ENCODE measurements at regions not wholly inside any gene's neighbourhood (a gene's known extent, or its start where the extent isn't known, plus 50 kb on each side); places are given as distances from the start of the nearest gene placed in this dataset.

DNA sequence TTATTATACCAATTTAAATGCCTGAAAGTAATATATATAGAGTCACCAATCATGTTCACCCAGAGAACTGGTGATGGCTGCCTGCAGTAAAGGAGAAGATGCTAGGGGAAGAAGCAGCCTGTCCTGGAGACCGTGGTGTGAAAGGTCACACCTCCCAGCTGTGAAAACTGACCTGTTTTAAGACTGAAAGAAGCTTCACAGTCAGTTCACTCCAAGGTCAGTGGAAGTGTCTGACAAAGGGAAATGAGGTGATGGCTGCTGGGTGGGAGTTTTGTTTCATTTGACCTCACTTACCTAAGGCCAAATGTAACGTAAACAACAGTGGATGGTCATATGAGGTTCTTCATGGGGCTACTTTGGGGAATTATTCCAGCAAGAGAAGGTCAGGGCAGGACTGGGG, 352.1 kb upstream of the GATB start:
- no peaks in the 10 kb centered on the region for H3K36me3 ChIP-seq (replicated peaks; ENCODE audit: insufficient read depth, low read length)
- H3K9me2 ChIP-seq (replicated peaks; ENCODE audit: insufficient read depth, low read length): no peaks in the 10 kb centered on the region
- no peak overlapping the region for H3K9ac ChIP-seq (ENCODE audit: low read length)
- H3K4me2 ChIP-seq (ENCODE audit: low read depth, low read length): no peak overlapping the region
- H3K79me2 ChIP-seq (ENCODE audit: low read length): no peaks in the 10 kb centered on the region
- peak; percentile 12 for DNase-seq
- TF ChIP-seq EZH2phosphoT487 (IDR thresholded peaks at IDR 0.05; ENCODE audit: low read length): no peak
- TF ChIP-seq EZH2 (optimal IDR thresholded peaks at IDR 0.05; ENCODE audit: low read depth, low read length): no peak
- TF ChIP-seq, protein P1, sequence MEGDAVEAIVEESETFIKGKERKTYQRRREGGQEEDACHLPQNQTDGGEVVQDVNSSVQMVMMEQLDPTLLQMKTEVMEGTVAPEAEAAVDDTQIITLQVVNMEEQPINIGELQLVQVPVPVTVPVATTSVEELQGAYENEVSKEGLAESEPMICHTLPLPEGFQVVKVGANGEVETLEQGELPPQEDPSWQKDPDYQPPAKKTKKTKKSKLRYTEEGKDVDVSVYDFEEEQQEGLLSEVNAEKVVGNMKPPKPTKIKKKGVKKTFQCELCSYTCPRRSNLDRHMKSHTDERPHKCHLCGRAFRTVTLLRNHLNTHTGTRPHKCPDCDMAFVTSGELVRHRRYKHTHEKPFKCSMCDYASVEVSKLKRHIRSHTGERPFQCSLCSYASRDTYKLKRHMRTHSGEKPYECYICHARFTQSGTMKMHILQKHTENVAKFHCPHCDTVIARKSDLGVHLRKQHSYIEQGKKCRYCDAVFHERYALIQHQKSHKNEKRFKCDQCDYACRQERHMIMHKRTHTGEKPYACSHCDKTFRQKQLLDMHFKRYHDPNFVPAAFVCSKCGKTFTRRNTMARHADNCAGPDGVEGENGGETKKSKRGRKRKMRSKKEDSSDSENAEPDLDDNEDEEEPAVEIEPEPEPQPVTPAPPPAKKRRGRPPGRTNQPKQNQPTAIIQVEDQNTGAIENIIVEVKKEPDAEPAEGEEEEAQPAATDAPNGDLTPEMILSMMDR (IDR thresholded peaks at IDR 0.05; ENCODE audit: low read length): no peak
- H2AFZ ChIP-seq (ENCODE audit: low read length): no peak overlapping the region
- no peaks in the 10 kb centered on the region for H3K27me3 ChIP-seq (replicated peaks; ENCODE audit: insufficient read depth, low read length)
- no peak overlapping the region for H3K27ac ChIP-seq (ENCODE audit: low read length)
- no peaks in the 10 kb centered on the region for H3K9me3 ChIP-seq (replicated peaks; ENCODE audit: insufficient read depth, low read length)
- H3K4me3 ChIP-seq (ENCODE audit: low read length): no peak overlapping the region
- no peaks in the 10 kb centered on the region for H4K20me1 ChIP-seq (ENCODE audit: insufficient read depth, low read length)
- no peaks in the 10 kb centered on the region for H3K4me1 ChIP-seq (ENCODE audit: low read length)
- H3F3A ChIP-seq (ENCODE audit: insufficient read depth, low read length): no peaks in the 10 kb centered on the region

DNA sequence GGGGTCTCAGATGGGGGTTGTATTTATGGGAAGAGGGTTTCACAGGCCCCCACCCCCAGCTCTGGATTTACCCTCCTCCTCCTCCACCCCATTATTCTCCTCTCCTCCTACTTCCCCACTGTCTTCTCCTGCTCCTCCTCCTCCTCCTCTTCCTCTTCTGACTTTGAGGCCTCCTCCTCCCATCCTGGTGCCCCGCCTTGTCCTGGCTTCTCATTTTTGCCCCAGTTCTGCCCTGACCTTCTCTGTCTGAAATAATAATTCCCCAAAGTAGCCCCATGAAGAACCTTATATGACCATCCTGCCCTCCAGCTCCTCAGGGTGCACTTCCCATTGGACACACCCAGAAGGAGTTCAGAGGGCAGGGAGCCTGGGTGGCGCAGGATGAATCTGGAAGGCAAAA, 351.4 kb upstream of the GATB start:
- no peak overlapping the region for H2AFZ ChIP-seq (ENCODE audit: low read length)
- no peak overlapping the region for H3K4me2 ChIP-seq (ENCODE audit: low read depth, low read length)
- no peaks in the 10 kb centered on the region for H3K27me3 ChIP-seq (replicated peaks; ENCODE audit: insufficient read depth, low read length)
- no peaks in the 10 kb centered on the region for H3K36me3 ChIP-seq (replicated peaks; ENCODE audit: insufficient read depth, low read length)
- no peaks in the 10 kb centered on the region for H3K9me2 ChIP-seq (replicated peaks; ENCODE audit: insufficient read depth, low read length)
- no peaks in the 10 kb centered on the region for H4K20me1 ChIP-seq (ENCODE audit: insufficient read depth, low read length)
- no peak for DNase-seq
- H3K9me3 ChIP-seq (replicated peaks; ENCODE audit: insufficient read depth, low read length): no peaks in the 10 kb centered on the region
- no peaks in the 10 kb centered on the region for H3K79me2 ChIP-seq (ENCODE audit: low read length)
- no peak overlapping the region for H3K4me3 ChIP-seq (ENCODE audit: low read length)
- TF ChIP-seq EZH2 (optimal IDR thresholded peaks at IDR 0.05; ENCODE audit: low read depth, low read length): no peak
- TF ChIP-seq, protein P1 (IDR thresholded peaks at IDR 0.05; ENCODE audit: low read length): no peak
- TF ChIP-seq EZH2phosphoT487 (IDR thresholded peaks at IDR 0.05; ENCODE audit: low read length): no peak
- H3K27ac ChIP-seq (ENCODE audit: low read length): no peak overlapping the region
- H3K4me1 ChIP-seq (ENCODE audit: low read length): no peaks in the 10 kb centered on the region
- H3F3A ChIP-seq (ENCODE audit: insufficient read depth, low read length): no peaks in the 10 kb centered on the region
- H3K9ac ChIP-seq (ENCODE audit: low read length): no peak overlapping the region

DNA sequence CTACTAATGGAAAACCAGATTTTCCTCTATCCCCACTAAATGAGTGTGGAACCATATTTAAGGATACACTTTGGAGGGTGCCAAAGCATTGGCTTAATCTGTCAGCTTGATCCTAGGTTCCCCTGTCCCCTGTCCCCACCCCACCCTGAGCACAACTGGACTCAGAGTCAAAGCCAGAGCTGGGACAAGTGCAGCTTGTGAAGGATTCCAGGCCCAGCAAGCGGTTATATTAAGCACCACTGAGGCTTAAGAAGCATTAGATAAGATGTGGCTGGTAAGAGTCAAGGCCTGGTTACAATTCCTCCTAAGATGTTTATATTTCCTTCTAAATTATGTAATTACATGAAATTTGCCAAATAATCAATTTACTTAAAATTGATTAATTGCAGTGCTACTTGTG, 350.0 kb upstream of the GATB start:
- no peaks in the 10 kb centered on the region for H4K20me1 ChIP-seq (ENCODE audit: insufficient read depth, low read length)
- no peaks in the 10 kb centered on the region for H3K79me2 ChIP-seq (ENCODE audit: low read length)
- H3K4me1 ChIP-seq (ENCODE audit: low read length): no peaks in the 10 kb centered on the region
- no peak overlapping the region for H3K4me2 ChIP-seq (ENCODE audit: low read depth, low read length)
- no peaks in the 10 kb centered on the region for H3F3A ChIP-seq (ENCODE audit: insufficient read depth, low read length)
- TF ChIP-seq EZH2phosphoT487 (IDR thresholded peaks at IDR 0.05; ENCODE audit: low read length): no peak
- no peak for TF ChIP-seq EZH2 (optimal IDR thresholded peaks at IDR 0.05; ENCODE audit: low read depth, low read length)
- TF ChIP-seq, protein P1 (IDR thresholded peaks at IDR 0.05; ENCODE audit: low read length): no peak
- H3K36me3 ChIP-seq (replicated peaks; ENCODE audit: insufficient read depth, low read length): no peaks in the 10 kb centered on the region
- no peak overlapping the region for H3K9ac ChIP-seq (ENCODE audit: low read length)
- no peak for DNase-seq
- H3K27ac ChIP-seq (ENCODE audit: low read length): no peak overlapping the region
- no peaks in the 10 kb centered on the region for H3K9me3 ChIP-seq (replicated peaks; ENCODE audit: insufficient read depth, low read length)
- H3K27me3 ChIP-seq (replicated peaks; ENCODE audit: insufficient read depth, low read length): no peaks in the 10 kb centered on the region
- H3K4me3 ChIP-seq (ENCODE audit: low read length): no peak overlapping the region
- H3K9me2 ChIP-seq (replicated peaks; ENCODE audit: insufficient read depth, low read length): no peaks in the 10 kb centered on the region
- no peak overlapping the region for H2AFZ ChIP-seq (ENCODE audit: low read length)
